ENCODE measurements at regions not wholly inside any gene's neighbourhood (a gene's known extent, or its start where the extent isn't known, plus 50 kb on each side); places are given as distances from the start of the nearest gene placed in this dataset.

GRCh38 chr10:113219446-113219845 is 269.4 kb downstream of the TCF7L2 start:
- no TSS peak for BruUV-seq (replicated peaks)
- no peak for TF ChIP-seq CUX1 (CRISPR knock-in tag; IDR thresholded peaks at IDR 0.05)
- TF ChIP-seq HNRNPH1 (optimal IDR thresholded peaks at IDR 0.05; ENCODE audit: low read depth, low read length) = no peak
- TF ChIP-seq PTBP1 (IDR thresholded peaks at IDR 0.05; ENCODE audit: low read depth, low read length) = no peak
- no peak for TF ChIP-seq ZBED1 (IDR thresholded peaks at IDR 0.05)
- no peak for TF ChIP-seq BRD9 (IDR thresholded peaks at IDR 0.05; ENCODE audit: low read depth, partially characterized antibody)
- TF ChIP-seq ZSCAN29 (IDR thresholded peaks at IDR 0.05) = no peak
- TF ChIP-seq HNRNPK (IDR thresholded peaks at IDR 0.05; ENCODE audit: low read depth, low read length, poor library complexity, severe bottlenecking) = no peak
- no peak for TF ChIP-seq CCAR2 (IDR thresholded peaks at IDR 0.05; ENCODE audit: low read depth, low read length)
- no peak for TF ChIP-seq RHOXF2B (CRISPR knock-in tag; conservative IDR thresholded peaks at IDR 0.05)
- no peak for TF ChIP-seq TARDBP (IDR thresholded peaks at IDR 0.05)
- no peak for TF ChIP-seq RBM25 (IDR thresholded peaks at IDR 0.05; ENCODE audit: low read depth, low read length, severe bottlenecking)
- no peak for TF ChIP-seq PPARD (CRISPR knock-in tag; IDR thresholded peaks at IDR 0.05)
- in situ Hi-C loops (cut with MboI) (no loop called here), intact Hi-C loops (cut with micrococcal nuclease) (no loop called here)
- CTCF ChIA-PET (ENCODE audit: low intra/inter-chr PET ratio) = no interaction called here
- H3K9me1 ChIP-seq (ENCODE audit: control insufficient read depth, insufficient read depth, low read length) = no peaks in the 10 kb centered on the region
- H3K27me3 ChIP-seq (ENCODE audit: control insufficient read depth in 2 of 2, insufficient read depth in 2 of 2, low read length in 2 of 2) = peaks cover 0 to 17% of the 10 kb centered on the region in 2 experiments; a peak in 3 of 5 replicates
- no peak overlapping the region for H3K27ac ChIP-seq (ENCODE audit: extremely low read depth, low read depth, low read length)
- no peak overlapping the region for H2AFZ ChIP-seq (ENCODE audit: low read depth, low read length)
- H3K36me3 ChIP-seq (ENCODE audit: control insufficient read depth, insufficient read depth, low read length) = no peaks in the 10 kb centered on the region
- no peak for DNase-seq (ENCODE audit: extremely low read depth in 1 of 4, low spot score in 3 of 4)
- H4K20me1 ChIP-seq (replicated peaks; ENCODE audit: control insufficient read depth, insufficient read depth, low read length) = no peaks in the 10 kb centered on the region
- no peak overlapping the region for H3K4me3 ChIP-seq
- H3K9ac ChIP-seq (ENCODE audit: insufficient read depth in 1 of 2, low read depth in 2 of 2, low read length in 2 of 2) = no peak overlapping the region
- no peaks in the 10 kb centered on the region for H3K9me3 ChIP-seq (replicated peaks; ENCODE audit: control insufficient read depth, insufficient read depth, low read depth, low read length)
- POLR2A ChIA-PET = interaction anchor here (1.1 kb wide), 1 partner anchor 11 kb away, joined by 5 read pairs; no protein-coding TSS in a partner anchor
- H3K79me2 ChIP-seq (ENCODE audit: control insufficient read depth, insufficient read depth, low read length) = no peaks in the 10 kb centered on the region
- no peaks in the 10 kb centered on the region for H3K4me1 ChIP-seq (replicated peaks in 1 of 2; ENCODE audit: control insufficient read depth in 2 of 2, insufficient read depth in 2 of 2, low read length in 2 of 2)
- ATAC-seq = no peak
- H3K4me2 ChIP-seq (ENCODE audit: insufficient read depth, low read length) = no peak overlapping the region
- no peak for FAIRE-seq
- WGBS (ENCODE audit: insufficient coverage, low coverage, missing lambda C conversion rate) = 0% methylated on average over 7 of the region's 7 CpGs

All from K562 (cell line).